Upper lobe of left lung (tissue), 6 donors: ENCODE measurements at regions not wholly inside any gene's neighbourhood (a gene's known extent, or its start where the extent isn't known, plus 50 kb on each side); places are given as distances from the start of the nearest gene placed in this dataset.

ENCODE experiments used
- ATAC-seq, 2 donors: fragments of 200-7000 bp; cut with Tn5 transposase; one replicate each; pipeline ENCODE4 v1.9.1; 2022; ENCODE audit warnings: mild to moderate bottlenecking in 2 of 2, moderate library complexity in 2 of 2; ENCODE audit not compliant: low FRiP score in 2 of 2
- DNase-seq, 2 donors: peaks; one replicate each; pipeline ENCODE4 v3.0.0-alpha.2; 2019 to 2020
- H3K27ac ChIP-seq, 4 donors: fragments of 200-600 bp; sonication (generic); one replicate each; pipeline ENCODE4 v1.5.1; 2016 to 2019
- H3K27me3 ChIP-seq, 4 donors: fragments of 200-600 bp; sonication (generic); one replicate each; pipeline ENCODE4 v1.5.1; 2017 to 2019
- H3K36me3 ChIP-seq, 4 donors: fragments of 200-600 bp; sonication (generic); one replicate each; pipeline ENCODE4 v1.5.1; 2016 to 2019
- H3K4me1 ChIP-seq, 4 donors: fragments of 200-600 bp; sonication (generic); one replicate each; pipeline ENCODE4 v1.5.1; 2018 to 2019
- H3K4me3 ChIP-seq, 4 donors: fragments of 200-600 bp; sonication (generic); one replicate each; pipeline ENCODE4 v1.5.1; 2017 to 2019; ENCODE audit warnings: mild to moderate bottlenecking in 2 of 4, moderate library complexity in 1 of 4
- H3K9me3 ChIP-seq, 4 donors: fragments of 200-600 bp; sonication (generic); one replicate each; pipeline ENCODE4 v1.5.1; 2018 to 2019
- EP300 ChIP-seq, 4 donors: sonication (generic); formaldehyde crosslinking; IDR thresholded peaks; one replicate each; pipeline ENCODE4 v1.5.1; 2017; ENCODE audit warnings: antibody characterized with exemption in 4 of 4, control low read depth in 2 of 4
- POLR2A ChIP-seq, 4 donors: fragments of 450-650 bp; IDR thresholded peaks; one replicate each; pipeline ENCODE4 v1.5.1; 2016 to 2017; ENCODE audit warnings: antibody characterized with exemption in 4 of 4, mild to moderate bottlenecking in 2 of 4
- POLR2AphosphoS5 ChIP-seq, 2 donors: sonication (generic); formaldehyde crosslinking; IDR thresholded peaks; one replicate each; pipeline ENCODE4 v1.5.1; 2017; ENCODE audit warnings: antibody characterized with exemption in 2 of 2
- WGBS, 2 donors: methylation state at CpG; one replicate each; pipeline ENCODE4 v1.1.5; 2017 to 2018; 5-methylcytosine and 5-hydroxymethylcytosine counted together
- TF ChIP-seq, protein P1 (sequence below), 6 experiments: fragments of 450-650 bp in 4 of 6; fragments of 200-600 bp in 2 of 6; sonication (generic) in 2 of 6; IDR thresholded peaks; one replicate each; pipeline ENCODE4 v1.5.1; 2016 to 2019; ENCODE audit warnings: antibody characterized with exemption in 6 of 6
- donor health status: DM: no; HTN: no; CAD: no; lungs with moderate emphysema.
- donor health status: DM: no; HTN: yes; CAD: no; lungs with severe emphysema.

DNA sequence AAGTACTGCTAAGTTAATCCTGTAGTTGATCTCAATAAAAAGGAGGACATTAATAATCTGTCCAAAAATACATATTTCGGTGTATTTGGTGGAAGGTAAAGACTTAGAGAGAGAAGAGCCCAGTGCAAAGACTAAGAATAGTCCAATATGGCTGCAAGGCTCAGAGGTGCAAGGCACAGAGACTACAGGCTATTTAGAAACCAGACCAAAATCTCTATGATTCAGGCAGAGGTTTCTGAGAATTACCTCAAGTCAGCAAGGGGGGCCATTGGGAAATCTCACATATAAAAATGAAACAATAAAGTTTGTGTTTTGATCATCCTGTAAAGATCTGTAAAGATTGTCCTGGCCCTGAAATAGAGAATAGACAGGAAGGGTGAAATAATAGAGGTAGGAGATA lies 1173.0 kb downstream of the VRK1 start:
- Histone ChIP-seq H3K36me3 (no peaks in the 10 kb centered on the region), H3K4me3 (no peak overlapping the region), H3K27ac (no peak overlapping the region), H3K9me3 (no peaks in the 10 kb centered on the region), H3K4me1 (no peaks in the 10 kb centered on the region), H3K27me3 (no peaks in the 10 kb centered on the region)
- DNase-seq (no peak), ATAC-seq (no peak)
- 0% methylated on average over 1 of the region's 1 CpG for WGBS, 2 donors
- TF ChIP-seq, protein P1, sequence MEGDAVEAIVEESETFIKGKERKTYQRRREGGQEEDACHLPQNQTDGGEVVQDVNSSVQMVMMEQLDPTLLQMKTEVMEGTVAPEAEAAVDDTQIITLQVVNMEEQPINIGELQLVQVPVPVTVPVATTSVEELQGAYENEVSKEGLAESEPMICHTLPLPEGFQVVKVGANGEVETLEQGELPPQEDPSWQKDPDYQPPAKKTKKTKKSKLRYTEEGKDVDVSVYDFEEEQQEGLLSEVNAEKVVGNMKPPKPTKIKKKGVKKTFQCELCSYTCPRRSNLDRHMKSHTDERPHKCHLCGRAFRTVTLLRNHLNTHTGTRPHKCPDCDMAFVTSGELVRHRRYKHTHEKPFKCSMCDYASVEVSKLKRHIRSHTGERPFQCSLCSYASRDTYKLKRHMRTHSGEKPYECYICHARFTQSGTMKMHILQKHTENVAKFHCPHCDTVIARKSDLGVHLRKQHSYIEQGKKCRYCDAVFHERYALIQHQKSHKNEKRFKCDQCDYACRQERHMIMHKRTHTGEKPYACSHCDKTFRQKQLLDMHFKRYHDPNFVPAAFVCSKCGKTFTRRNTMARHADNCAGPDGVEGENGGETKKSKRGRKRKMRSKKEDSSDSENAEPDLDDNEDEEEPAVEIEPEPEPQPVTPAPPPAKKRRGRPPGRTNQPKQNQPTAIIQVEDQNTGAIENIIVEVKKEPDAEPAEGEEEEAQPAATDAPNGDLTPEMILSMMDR (IDR thresholded peaks at IDR 0.05), result no peak
- no peak for TF ChIP-seq POLR2A (IDR thresholded peaks at IDR 0.05)
- TF ChIP-seq EP300 (IDR thresholded peaks at IDR 0.05), result no peak
- TF ChIP-seq POLR2AphosphoS5 (IDR thresholded peaks at IDR 0.05), result no peak

DNA sequence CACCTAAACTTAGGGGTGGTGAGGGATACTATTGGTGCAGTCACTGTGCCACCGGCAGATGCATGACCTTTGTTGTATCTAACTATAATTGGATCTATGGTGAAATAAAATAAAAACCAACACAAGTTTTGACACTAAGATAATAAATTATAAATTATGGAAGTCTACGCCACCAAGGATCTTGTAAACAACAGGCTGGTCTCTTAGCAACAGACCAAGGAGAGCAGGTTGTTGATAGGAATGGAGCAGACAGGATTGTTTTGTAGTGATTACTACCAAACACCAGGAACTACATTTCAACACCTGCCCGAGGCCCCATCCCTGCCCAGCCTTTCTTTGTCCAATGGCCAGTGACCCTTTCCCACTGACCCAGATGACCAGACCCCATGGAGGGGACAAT lies 1178.0 kb downstream of the VRK1 start:
- DNase-seq (no peak), ATAC-seq (no peak)
- TF ChIP-seq, protein P1 (IDR thresholded peaks at IDR 0.05), result no peak
- TF ChIP-seq POLR2A (IDR thresholded peaks at IDR 0.05), result no peak
- TF ChIP-seq EP300 (IDR thresholded peaks at IDR 0.05), result no peak
- no peak for TF ChIP-seq POLR2AphosphoS5 (IDR thresholded peaks at IDR 0.05)
- no peaks in the 10 kb centered on the region for H3K36me3 ChIP-seq
- no peaks in the 10 kb centered on the region for H3K27me3 ChIP-seq
- peaks cover 0 to 26% (median 11%) of the 10 kb centered on the region in 4 donors for H3K4me1 ChIP-seq
- H3K27ac ChIP-seq, result peak overlapping the region in 1 of 4 donors; percentile 70
- WGBS, 2 donors, result 63 to 66% methylated on average over 3 of the region's 3 CpGs
- H3K9me3 ChIP-seq, result no peaks in the 10 kb centered on the region
- no peak overlapping the region for H3K4me3 ChIP-seq

DNA sequence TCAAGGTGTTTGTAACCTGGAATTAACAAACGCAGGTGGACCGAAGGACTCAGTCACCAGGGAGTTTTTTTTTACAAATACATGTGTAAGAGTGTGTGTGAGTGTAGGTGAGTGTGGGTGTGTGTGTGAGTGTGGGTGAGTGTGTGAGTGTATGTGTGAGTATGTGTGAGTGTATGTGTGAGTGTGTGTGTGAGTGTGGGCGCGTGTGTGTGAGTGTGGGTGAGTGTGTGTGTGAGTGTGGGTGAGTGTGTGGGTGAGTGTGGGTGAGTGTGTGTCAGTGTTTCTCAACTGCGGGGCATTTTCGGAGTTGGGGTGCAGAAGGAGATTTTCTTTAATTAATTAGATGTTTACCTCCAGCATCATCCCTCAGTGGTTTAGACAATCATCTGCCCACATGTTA lies 1178.8 kb downstream of the VRK1 start:
- TF ChIP-seq POLR2A (IDR thresholded peaks at IDR 0.05) (no peak), EP300 (IDR thresholded peaks at IDR 0.05) (no peak), POLR2AphosphoS5 (IDR thresholded peaks at IDR 0.05) (no peak)
- TF ChIP-seq, protein P1 (IDR thresholded peaks at IDR 0.05), result no peak
- Histone ChIP-seq H3K27ac (peak overlapping the region in 2 of 4 donors; percentile 26 to 70), H3K9me3 (no peaks in the 10 kb centered on the region), H3K36me3 (no peaks in the 10 kb centered on the region), H3K4me1 (peaks cover 0 to 26% (median 11%) of the 10 kb centered on the region in 4 donors), H3K27me3 (no peaks in the 10 kb centered on the region), H3K4me3 (no peak overlapping the region)
- ATAC-seq, result no peak
- DNase-seq, result no peak
- 79 to 85% methylated on average over 6 of the region's 6 CpGs for WGBS, 2 donors

DNA sequence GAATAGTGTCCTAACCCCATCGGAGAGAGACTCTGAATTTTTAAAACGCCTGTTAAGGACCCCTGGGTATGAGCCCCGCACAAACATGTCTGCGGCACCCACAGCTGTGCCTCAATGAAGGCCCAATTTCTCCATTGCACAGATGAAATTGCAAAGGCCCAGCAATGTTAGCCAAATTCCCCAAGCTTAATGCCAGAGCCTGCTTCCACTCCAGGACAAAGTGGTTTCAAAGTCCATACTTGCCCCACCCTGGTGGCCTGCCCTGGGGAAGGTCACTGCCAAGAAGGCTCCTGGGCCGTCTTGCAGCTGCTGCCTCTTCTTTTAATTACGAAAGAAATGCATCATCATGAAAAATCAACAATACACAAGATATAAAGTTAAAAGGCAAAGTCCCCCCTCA lies 1179.7 kb downstream of the VRK1 start:
- TF ChIP-seq EP300 (IDR thresholded peaks at IDR 0.05) (no peak), POLR2AphosphoS5 (IDR thresholded peaks at IDR 0.05) (no peak), POLR2A (IDR thresholded peaks at IDR 0.05) (no peak)
- TF ChIP-seq, protein P1 (IDR thresholded peaks at IDR 0.05), result no peak
- Histone ChIP-seq H3K27me3 (no peaks in the 10 kb centered on the region), H3K4me3 (peak overlapping the region in 3 of 4 donors; percentile 37 to 52 (median 50)), H3K9me3 (no peaks in the 10 kb centered on the region), H3K4me1 (peaks cover 0 to 26% (median 11%) of the 10 kb centered on the region in 4 donors), H3K36me3 (no peaks in the 10 kb centered on the region), H3K27ac (peak overlapping the region; percentile 26 to 79 (median 64))
- DNase-seq, result peak in 1 of 2 donors; percentile 28
- ATAC-seq, result no peak
- WGBS, 2 donors, result 45 to 68% methylated on average over 3 to 6 of the region's 6 CpGs

DNA sequence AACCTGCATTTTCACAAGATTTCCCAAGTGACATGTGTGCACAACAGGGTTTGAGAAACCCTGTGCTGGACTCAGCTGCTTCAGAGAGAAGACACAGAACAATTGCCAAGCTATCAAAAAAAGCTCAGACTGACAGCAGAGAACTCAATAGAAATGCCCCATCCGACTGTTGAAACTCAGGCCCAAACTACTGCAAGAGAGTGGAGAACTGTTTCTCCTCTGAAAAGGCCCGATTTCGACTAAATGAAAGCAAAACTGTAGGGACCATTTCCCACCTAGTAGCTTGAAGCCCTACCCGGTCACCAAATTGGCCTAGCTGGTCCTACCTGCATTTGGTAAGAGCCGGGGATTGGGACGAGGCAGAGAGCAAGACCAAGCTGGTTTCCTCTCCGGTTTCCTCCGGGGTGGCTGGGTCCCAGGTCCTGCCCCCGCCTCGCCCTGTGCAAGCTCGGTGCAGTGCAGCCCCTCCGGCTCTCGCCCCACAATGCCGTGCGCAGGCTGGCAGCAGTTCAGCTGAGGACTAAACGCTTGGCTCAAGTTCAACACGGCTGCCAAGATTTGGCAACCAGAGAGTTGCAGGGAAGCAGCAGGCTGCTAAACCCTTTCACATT lies 1180.6 kb downstream of the VRK1 start:
- 12 to 25% methylated on average over 10 to 16 of the region's 17 CpGs for WGBS, 2 donors
- Histone ChIP-seq H3K9me3 (no peaks in the 10 kb centered on the region), H3K27ac (peak overlapping the region; percentile 57 to 83 (median 74)), H3K36me3 (no peaks in the 10 kb centered on the region), H3K4me3 (peak overlapping the region; percentile 3 to 52 (median 44)), H3K27me3 (no peaks in the 10 kb centered on the region), H3K4me1 (peaks cover 0 to 26% (median 11%) of the 10 kb centered on the region in 4 donors)
- TF ChIP-seq POLR2A (IDR thresholded peaks at IDR 0.05), result peak in 2 of 4 donors; percentile 14 to 52
- TF ChIP-seq POLR2AphosphoS5 (IDR thresholded peaks at IDR 0.05), result peak in 1 of 2 donors; percentile 49
- no peak for TF ChIP-seq EP300 (IDR thresholded peaks at IDR 0.05)
- TF ChIP-seq, protein P1 (IDR thresholded peaks at IDR 0.05), result no peak
- ATAC-seq (peak; percentile 83 to 87), DNase-seq (peak; percentile 79 to 91)
